DMS79 (cell line): ENCODE measurements at regions not wholly inside any gene's neighbourhood (a gene's known extent, or its start where the extent isn't known, plus 50 kb on each side); places are given as distances from the start of the nearest gene placed in this dataset.

Source experiments
- DNase-seq: peaks from one replicate; lab custom pipeline; 2025; lab: John Stamatoyannopoulos, UW

- no peak for DNase-seq
Measured at GRCh38 chr14:101504096-101504948, 57.0 kb upstream of the DIO3 start.

DNA sequence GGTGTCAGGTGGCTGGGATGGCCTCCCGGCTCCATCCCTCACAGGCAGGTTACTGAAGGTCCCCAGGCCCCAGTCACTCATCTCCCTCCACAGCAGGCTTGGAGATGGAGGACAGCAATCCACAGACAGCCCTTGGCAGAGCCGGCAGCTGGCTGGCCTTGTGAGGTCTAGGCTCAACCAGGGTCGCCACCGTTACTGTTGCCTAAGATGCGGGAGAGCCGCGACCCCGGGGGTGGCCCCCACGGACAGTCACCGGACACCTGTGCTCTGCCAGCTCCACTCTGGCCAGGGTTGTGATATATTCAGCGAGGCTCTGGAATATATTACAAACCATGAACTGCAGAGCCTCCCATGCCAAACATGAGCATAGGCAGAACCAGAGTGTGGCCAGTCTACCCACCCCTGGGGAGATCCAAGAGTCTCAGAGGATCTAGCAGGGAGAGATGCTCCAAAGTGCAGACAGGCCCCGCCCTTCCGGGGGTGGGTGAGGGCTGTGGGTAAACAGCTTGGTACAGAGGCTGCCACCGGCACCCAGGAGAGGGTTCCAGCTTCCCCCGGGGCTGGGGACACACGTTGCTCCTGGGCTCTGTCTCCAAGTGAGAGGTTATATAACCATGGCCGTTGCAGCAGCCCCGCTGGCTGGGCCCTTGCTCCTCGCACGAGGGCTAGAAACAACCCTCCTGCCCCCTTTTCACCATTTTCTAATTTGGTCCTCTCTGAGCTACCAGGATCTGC, 55.9 kb upstream of the DIO3 start:
- DNase-seq, result no peak

GRCh38 chr14:101506211-101506925, 54.9 kb upstream of the DIO3 start:
- DNase-seq, result no peak

GRCh38 chr14:101506926-101507835, 54.1 kb upstream of the DIO3 start:
- no peak for DNase-seq

GRCh38 chr14:101507836-101508150, 53.5 kb upstream of the DIO3 start:
- DNase-seq, result no peak

DNA sequence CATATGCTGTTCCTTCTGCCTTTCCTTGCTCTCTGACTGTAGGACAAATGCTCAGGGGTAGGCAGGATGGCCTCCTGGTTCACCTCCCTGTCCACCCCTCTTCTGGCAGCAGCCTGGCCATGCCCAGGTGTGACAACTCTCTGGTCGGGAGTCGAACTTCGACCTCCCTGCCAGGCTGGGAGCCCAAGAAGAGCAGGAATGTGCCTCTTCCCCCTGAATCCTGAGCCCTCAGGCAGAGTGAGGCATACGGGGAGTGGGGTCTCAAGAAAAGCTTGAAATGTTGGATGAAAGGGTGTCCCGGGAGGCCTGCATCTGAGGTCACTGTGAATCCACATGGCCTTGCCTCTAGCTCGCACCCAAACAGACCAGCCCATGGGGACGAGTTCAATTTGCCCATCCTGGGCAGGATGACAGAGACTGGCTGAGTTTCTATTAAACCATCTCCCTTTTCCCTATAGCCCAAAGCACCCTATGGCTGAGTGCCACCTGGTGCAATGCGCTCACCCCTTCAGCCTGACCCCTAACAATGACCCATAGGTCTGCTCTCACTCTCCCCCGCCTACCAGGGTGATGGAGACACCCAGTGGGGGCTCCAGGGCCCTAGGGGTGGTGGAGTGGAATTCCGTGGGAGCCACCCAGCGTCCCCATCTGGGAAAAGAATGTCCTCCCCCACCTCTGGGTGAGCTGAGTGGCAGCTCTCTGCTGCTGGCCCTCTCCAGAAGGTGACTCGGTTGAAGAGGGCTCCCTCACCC, 52.9 kb upstream of the DIO3 start:
- DNase-seq, result no peak

- DNase-seq, result no peak
Measured at GRCh38 chr14:101508948-101509729, 52.2 kb upstream of the DIO3 start.

GRCh38 chr14:101509730-101510371, 51.4 kb upstream of the DIO3 start:
- DNase-seq, result no peak

DNA sequence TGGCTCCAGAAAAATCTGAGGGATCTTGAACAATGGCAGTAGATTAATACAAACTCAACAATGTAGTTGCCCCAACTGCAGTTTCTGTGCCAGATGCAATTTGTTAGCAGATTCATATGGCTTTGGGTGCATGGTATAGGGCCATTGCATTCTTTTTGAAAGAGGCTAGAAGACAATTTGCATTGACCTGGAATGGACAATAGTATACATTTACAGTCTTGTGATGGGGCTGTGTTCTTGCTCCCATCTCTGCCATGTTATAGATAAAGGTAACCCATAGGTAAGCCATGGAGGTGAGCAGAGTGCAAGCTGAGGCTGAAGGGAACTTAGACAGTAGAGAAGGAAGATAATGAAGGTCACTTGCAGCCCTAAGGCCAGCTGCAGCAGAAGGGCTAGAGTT, 50.1 kb upstream of the DIO3 start:
- no peak for DNase-seq
